ENCODE measurements at regions not wholly inside any gene's neighbourhood (a gene's known extent, or its start where the extent isn't known, plus 50 kb on each side); places are given as distances from the start of the nearest gene placed in this dataset.
"Not testable (repeated sequence)": the region's sequence is repeated elsewhere in the genome, so short reads cannot be mapped to it uniquely, and the experiment has no call there.

DNA sequence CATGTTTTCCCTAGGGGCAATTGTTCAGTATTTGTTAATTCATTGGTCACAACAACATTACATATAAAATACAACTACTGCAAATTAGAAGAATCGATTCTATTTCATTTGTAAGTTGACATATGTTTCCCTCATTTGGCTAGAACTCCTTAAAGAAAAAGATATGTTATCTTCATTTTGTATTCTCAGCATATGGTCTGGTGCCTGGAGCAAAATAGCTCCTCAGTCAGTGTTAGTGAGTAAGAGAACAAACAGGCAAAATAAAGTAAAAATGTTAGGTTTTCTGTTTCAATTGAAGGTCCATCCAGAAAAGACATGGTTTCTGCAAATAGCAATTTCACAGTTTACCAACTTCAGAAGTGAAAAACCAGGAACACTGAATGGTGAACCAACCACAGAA, 1343.1 kb downstream of the ROBO1 start:
- no peak for DNase-seq (ENCODE audit: low spot score)

DNA sequence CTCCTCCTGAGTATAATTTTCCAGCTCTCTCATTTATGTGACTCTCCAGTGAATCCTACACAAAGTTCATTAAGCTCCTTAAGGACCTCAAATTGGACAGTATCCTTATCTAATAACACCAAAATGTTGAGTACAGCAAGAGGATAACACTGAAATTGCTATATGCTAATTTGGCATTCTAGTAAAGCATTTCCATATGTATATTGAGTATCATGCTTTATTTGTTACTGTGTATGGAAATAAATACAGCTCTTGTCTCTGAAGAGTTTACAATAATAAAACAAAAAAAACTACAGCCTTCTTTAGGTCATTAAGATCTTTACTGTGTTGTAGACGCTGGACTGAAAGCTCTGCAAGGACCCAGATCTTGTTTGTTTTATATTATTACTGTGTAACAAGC, 1341.3 kb downstream of the ROBO1 start:
- DNase-seq (ENCODE audit: low spot score), result no peak

DNA sequence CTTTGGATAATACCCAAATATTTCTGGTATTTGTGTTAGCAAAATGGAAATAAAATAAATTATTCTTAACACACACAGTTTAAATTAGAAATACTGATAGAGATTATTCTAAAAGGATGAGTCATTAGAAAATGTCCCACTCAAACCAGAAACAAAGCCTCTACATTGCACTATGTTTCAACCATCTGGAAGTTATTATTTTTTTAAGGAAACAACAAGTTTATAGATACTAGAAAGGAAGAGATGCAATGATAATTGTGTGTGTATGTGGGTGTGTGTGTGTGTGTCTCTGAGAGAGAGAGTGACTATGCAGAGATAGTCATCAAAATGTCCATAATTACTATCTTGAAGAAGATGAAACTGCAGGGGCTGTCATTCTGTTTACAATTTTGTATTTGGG, 1340.5 kb downstream of the ROBO1 start:
- no peak for DNase-seq (ENCODE audit: low spot score)

DNA sequence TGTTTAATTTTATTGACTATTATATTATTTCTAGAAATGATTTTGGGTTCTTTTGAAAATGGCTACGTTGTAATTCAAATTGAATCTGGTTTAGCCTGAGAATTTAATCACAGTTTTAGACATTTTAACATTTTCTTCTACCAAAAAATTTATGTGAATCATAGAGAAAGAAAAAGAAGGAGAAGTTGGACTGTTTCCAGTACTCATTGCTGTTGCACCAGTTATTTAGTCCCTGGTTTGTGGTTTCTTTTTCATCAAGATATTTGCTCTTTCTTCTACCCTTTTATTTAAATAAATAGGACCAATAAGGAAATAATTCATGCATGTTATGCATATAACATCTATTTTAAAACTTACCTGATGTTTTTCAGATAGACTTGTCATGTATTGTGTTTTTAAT, 1337.1 kb downstream of the ROBO1 start:
- DNase-seq (ENCODE audit: low spot score), result no peak

- DNase-seq (ENCODE audit: low spot score), result no peak
These were observed 1333.0 kb downstream of the ROBO1 start for GRCh38 chr3:78434801-78435200.

- no peak for DNase-seq (ENCODE audit: low spot score)
These were observed 1312.6 kb downstream of the ROBO1 start for GRCh38 chr3:78455166-78455565.

GRCh38 chr3:78455712-78456433, 1311.9 kb downstream of the ROBO1 start:
- no peak for DNase-seq (ENCODE audit: low spot score)

DNA sequence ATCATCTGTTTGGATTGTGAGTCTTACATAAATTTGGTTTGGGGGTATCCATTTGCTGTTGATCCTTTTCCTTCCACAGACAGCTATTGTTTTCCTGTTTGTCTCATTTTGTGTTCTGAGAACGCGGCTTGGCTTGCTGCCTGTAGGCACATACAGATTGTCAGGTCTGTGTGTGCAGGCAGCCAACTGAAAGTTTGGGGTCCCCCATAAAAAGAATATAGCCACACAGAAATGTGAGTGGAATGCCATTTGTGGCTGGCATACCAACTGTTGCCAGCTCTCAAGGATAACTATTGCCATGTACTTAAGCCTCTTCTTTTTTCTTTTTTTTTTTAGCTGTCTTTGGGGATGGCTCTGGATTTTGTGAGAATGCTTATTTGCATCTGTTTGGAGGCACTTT, 1308.0 kb downstream of the ROBO1 start:
- no peak for DNase-seq (ENCODE audit: low spot score)

- DNase-seq (ENCODE audit: low spot score), result no peak
These were observed 1305.8 kb downstream of the ROBO1 start for GRCh38 chr3:78462021-78462420.

DNA sequence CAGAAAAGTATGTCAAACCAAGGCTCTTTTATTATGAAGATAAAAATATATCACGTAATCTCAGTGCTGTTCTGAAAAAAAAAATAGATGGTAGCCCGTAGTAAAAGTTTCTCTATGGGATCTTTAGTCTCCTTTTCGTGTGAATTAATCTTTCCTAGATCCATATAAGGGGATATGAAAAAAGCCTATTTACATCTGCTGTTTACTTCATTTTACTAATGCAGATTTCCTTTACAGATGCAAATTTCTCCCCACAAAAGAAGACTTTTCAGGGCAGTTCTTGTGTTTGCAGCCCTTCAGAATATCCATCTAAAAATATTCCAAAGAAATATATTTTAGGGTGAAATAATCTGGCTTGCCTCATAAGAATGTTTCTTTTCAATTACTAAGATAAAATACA, 1291.7 kb downstream of the ROBO1 start:
- no peak for DNase-seq (ENCODE audit: low spot score)

- no peak for DNase-seq (ENCODE audit: low spot score)
These were observed 1286.7 kb downstream of the ROBO1 start for GRCh38 chr3:78481050-78481449.

GRCh38 chr3:78483090-78483489, 1284.7 kb downstream of the ROBO1 start:
- DNase-seq (ENCODE audit: low spot score), result no peak

DNA sequence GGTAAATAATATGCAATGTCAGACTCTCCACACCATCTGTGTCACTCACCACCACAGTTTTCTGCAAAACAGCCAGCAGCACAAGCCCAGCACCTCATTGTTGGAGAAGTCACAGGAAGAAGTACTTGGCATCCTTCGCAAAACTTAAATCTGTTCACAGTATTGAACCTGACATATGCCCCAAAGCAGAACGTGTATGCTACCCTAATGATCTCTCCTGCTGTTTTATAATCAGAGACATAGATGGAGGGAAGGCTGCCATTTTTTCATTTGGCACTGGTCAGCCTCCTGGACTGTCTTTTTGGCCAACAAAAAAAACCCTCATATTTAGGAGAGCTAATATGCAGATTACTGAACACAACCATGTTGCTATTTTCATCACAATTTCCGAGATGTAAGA, 1272.9 kb downstream of the ROBO1 start:
- no peak for DNase-seq (ENCODE audit: low spot score)

GRCh38 chr3:78495301-78495700, 1272.5 kb downstream of the ROBO1 start:
- DNase-seq (ENCODE audit: low spot score), result no peak

DNA sequence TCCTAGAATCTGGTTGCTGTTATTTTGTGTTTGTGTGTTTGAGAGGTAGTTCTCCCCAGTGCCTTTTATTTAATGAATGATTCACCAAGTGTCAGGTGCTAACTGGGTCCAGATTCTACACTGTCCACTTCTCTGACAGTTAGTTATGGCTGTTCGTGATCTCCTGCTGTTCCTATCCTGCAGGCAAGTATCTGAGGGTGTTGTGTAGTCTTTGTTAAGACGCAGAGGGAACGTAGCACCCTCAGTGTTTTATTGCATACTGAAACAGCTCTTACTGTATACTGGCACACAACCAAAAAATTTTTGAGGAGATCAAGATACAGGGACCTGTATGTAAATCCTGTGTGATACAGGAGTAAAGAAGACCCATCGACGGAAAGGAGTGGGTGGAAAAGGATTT, 1271.3 kb downstream of the ROBO1 start:
- DNase-seq (ENCODE audit: low spot score), result no peak

GRCh38 chr3:78497021-78497420, 1270.8 kb downstream of the ROBO1 start:
- DNase-seq (ENCODE audit: low spot score), result no peak

- DNase-seq (ENCODE audit: low spot score), result no peak
These were observed 1270.0 kb downstream of the ROBO1 start for GRCh38 chr3:78497767-78498166.

DNA sequence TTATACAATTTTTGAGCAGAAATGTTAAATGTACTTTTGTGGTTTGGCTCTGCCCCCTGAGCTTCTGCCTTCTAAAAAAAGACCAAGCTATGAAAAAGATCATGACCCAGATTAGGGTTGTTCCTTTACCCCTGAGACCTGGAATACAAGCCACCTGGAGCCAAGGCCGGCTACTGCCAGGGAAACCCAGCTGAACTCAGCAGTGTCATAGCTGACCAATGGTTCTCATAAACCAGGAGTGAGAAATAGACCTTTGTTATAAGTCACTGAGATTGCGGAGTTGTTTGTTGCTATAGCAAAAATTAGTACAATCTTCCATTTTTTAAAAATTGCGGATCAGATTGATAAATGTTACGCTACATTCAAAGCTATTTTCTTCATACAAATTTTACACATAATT, 1261.7 kb downstream of the ROBO1 start:
- DNase-seq (ENCODE audit: low spot score), result no peak

GRCh38 chr3:78506581-78507195, 1261.1 kb downstream of the ROBO1 start:
- no peak for DNase-seq (ENCODE audit: low spot score)

DNA sequence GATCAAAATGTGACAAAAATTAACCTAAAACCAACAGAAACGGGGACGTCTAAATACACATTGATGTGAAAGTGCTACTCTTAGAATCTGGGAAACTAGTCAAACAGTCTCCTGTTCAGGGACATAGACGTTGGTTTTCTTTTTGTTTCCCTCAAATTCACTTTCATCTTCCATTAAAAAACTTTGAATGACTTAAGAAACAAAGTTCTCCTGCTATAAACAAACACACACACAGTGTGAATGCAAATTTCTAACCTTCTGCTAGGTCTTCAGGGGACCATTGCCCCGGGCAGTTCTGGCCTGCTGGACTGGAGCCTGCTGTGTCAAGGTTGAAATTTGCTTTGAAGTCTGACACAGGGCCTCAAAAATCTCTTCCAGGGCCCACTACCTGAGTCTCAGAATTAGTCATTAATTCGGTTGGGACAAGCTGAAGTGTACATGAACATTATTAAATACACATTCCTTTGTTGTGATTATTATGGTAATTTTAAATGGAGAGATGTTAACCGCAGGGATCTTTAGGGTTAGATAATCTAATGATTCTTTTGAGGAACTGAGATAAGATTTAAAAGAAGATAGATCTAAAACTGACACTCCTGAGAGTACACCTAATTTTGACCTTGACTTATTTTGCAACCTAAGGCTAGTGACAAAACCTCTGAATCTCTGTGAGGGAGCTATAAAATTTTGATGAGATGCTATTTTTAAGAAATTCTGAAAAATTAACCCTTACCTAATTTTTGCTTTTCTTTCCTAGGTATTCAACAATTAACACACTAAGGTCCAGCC, 1260.4 kb downstream of the ROBO1 start:
- no peak for DNase-seq (ENCODE audit: low spot score)

DNA sequence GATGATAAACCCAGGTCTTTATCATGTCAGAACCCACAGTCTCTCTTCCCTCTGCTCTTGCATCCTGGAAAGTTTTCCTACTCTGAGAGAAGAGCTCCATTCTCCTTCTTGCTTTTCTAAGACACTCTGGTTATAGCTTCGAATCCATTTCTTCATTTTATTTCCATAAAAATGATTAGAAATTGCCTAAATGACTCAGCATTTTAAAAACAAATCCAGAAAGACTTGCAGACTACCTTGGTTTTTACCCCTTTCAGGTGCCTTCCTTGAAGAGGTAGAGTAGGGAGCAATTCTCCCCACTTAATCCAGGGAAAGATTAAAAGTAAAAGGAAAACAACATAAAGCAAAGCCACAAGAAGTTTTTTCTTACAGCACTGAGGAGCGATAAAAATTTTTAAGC, 1256.0 kb downstream of the ROBO1 start:
- DNase-seq (ENCODE audit: low spot score), result no peak

GRCh38 chr3:78512786-78513185, 1255.0 kb downstream of the ROBO1 start:
- DNase-seq (ENCODE audit: low spot score), result not testable (repeated sequence)

DNA sequence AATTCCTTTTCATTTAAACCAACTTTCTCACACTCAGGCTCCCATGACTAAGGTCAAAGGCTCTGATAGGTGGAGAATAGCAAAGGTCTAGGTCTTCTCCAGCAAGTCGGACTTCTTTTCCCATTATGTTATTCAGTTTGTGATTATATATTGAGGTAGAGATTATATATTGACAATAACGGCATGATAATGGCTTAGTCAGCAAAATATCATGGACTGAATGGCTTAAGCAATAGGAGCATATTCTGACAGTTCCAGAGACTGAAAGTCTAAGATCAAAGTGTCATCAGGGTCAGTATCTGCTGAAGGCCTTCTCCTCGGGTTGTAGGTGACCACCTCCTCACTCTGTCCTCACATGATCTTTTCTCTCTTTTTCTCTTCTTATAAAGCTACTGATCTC, 1251.4 kb downstream of the ROBO1 start:
- DNase-seq (ENCODE audit: low spot score), result no peak
